GM20431 (cell line): ENCODE measurements at regions not wholly inside any gene's neighbourhood (a gene's known extent, or its start where the extent isn't known, plus 50 kb on each side); places are given as distances from the start of the nearest gene placed in this dataset.

Source experiments
- in situ Hi-C: fragments of 300-500 bp; cut with MseI, MboI; formaldehyde crosslinking; loops from one replicate; pipeline ENCODE4 v1.15.0; 2020; ENCODE audit warnings: low sequenced_read_pairs; ENCODE audit not compliant: unreplicated experiment

GRCh38 chr9:13616491-13617035 is 337.1 kb upstream of the MPDZ start:
- in situ Hi-C loops: no loop called here

- in situ Hi-C loops: no loop called here
Measured at GRCh38 chr9:13615660-13616490, 336.4 kb upstream of the MPDZ start.

GRCh38 chr9:13614060-13614459 is 334.6 kb upstream of the MPDZ start:
- in situ Hi-C loops: no loop called here

GRCh38 chr9:13613296-13613695 is 333.8 kb upstream of the MPDZ start:
- in situ Hi-C loops: no loop called here

- in situ Hi-C loops: no loop called here
Measured at GRCh38 chr9:13608451-13608850, 329.0 kb upstream of the MPDZ start.

GRCh38 chr9:13607481-13608441 is 328.3 kb upstream of the MPDZ start:
- in situ Hi-C loops: no loop called here

- in situ Hi-C loops: no loop called here
Measured at GRCh38 chr9:13606586-13606985, 327.1 kb upstream of the MPDZ start.

- in situ Hi-C loops: no loop called here
Measured at GRCh38 chr9:13603921-13604320, 324.4 kb upstream of the MPDZ start.

GRCh38 chr9:13598738-13599137 is 319.2 kb upstream of the MPDZ start:
- in situ Hi-C loops: no loop called here

- in situ Hi-C loops: no loop called here
Measured at GRCh38 chr9:13597427-13597826, 317.9 kb upstream of the MPDZ start.

GRCh38 chr9:13597004-13597403 is 317.5 kb upstream of the MPDZ start:
- in situ Hi-C loops: no loop called here

GRCh38 chr9:13596383-13596970 is 317.0 kb upstream of the MPDZ start:
- in situ Hi-C loops: no loop called here

GRCh38 chr9:13590996-13591395 is 311.5 kb upstream of the MPDZ start:
- in situ Hi-C loops: no loop called here

GRCh38 chr9:13589034-13589737 is 309.7 kb upstream of the MPDZ start:
- in situ Hi-C loops: no loop called here

GRCh38 chr9:13588151-13589033 is 308.9 kb upstream of the MPDZ start:
- in situ Hi-C loops: no loop called here

GRCh38 chr9:13587571-13587970 is 308.1 kb upstream of the MPDZ start:
- in situ Hi-C loops: no loop called here

GRCh38 chr9:13586587-13587374 is 307.3 kb upstream of the MPDZ start:
- in situ Hi-C loops: no loop called here

- in situ Hi-C loops: no loop called here
Measured at GRCh38 chr9:13580760-13581159, 301.3 kb upstream of the MPDZ start.
